GM12878 (cell line): ENCODE measurements at regions not wholly inside any gene's neighbourhood (a gene's known extent, or its start where the extent isn't known, plus 50 kb on each side); places are given as distances from the start of the nearest gene placed in this dataset.

Experiments
- ATAC-seq: fragments of 200-7000 bp; cut with Tn5 transposase; 3 replicates; pipeline ENCODE4 v1.9.1; 2020; ENCODE audit warnings: mild to moderate bottlenecking, moderate library complexity
- BruUV-seq: library from RNA; stranded (reverse); fragments of 400-500 nt; replicated peaks from 2 replicates; lab custom pipeline; 2021; lab: Mats Ljungman, UMichigan
- CTCF ChIA-PET: fragments of 300-600 bp; sonication (Branson Sonifier 250); formaldehyde crosslinking; extraction: SDS; loops from one replicate; lab custom pipeline; 2021; ENCODE audit warnings: inconsistent platforms; lab: Yijun Ruan, JAX
- POLR2A ChIA-PET: fragments of 350-600 bp; formaldehyde crosslinking; extraction: SDS; loops from one replicate; lab custom pipeline; 2021; ENCODE audit warnings: inconsistent platforms; lab: Charles Lee
- RAD21 ChIA-PET: fragments of 300-600 bp; sonication (Branson Sonifier 250); formaldehyde crosslinking; loops from one replicate; lab custom pipeline; 2023; ENCODE audit warnings: antibody characterized with exemption; ENCODE audit not compliant: unreplicated experiment; lab: Charles Lee
- SMC1A ChIA-PET: fragments of 300-600 bp; sonication (Branson Sonifier 250); formaldehyde crosslinking; loops from one replicate; lab custom pipeline; 2023; ENCODE audit not compliant: unreplicated experiment, uncharacterized antibody; lab: Charles Lee
- DNase-seq: peaks from one replicate; pipeline ENCODE4 v3.0.0-alpha.2; 2011; ENCODE audit warnings: low read depth, low spot score
- FAIRE-seq: peaks from 3 replicates; lab custom pipeline; 2011; peaks lifted over from hg19 to GRCh38; lab: Jason Lieb, UNC
- H2AFZ ChIP-seq: 2 replicates; pipeline ENCODE4 v1.6.0; 2011; ENCODE audit warnings: low read depth, low read length, control low read depth; ENCODE audit not compliant: control insufficient read depth
- H3K27ac ChIP-seq: 2 replicates; pipeline ENCODE4 v1.5.1; 2011; ENCODE audit warnings: control low read depth; ENCODE audit not compliant: control insufficient read depth, insufficient read depth
- H3K27me3 ChIP-seq, 2 experiments: replicated peaks in 1 of 2; 2 replicates each; pipeline versions ENCODE4 v1.6.0 to v1.6.1; 2011; ENCODE audit warnings: low read length in 1 of 2; ENCODE audit not compliant: control insufficient read depth in 2 of 2, insufficient read depth in 2 of 2
- H3K36me3 ChIP-seq, 2 experiments: 2 replicates each; pipeline ENCODE4 v1.5.1; 2011; ENCODE audit warnings: low read length in 1 of 2; ENCODE audit not compliant: control insufficient read depth in 2 of 2, insufficient read depth in 2 of 2
- H3K4me1 ChIP-seq: 2 replicates; pipeline ENCODE4 v1.6.1; 2011; ENCODE audit warnings: mild to moderate bottlenecking, low read length, moderate library complexity, mixed read lengths; ENCODE audit not compliant: control insufficient read depth, insufficient read depth
- H3K4me2 ChIP-seq: 2 replicates; pipeline ENCODE4 v1.6.0; 2011; ENCODE audit warnings: control low read depth; ENCODE audit not compliant: control insufficient read depth, insufficient read depth
- H3K4me3 ChIP-seq: fragments of 200-600 bp; sonication (generic); 2 replicates; pipeline ENCODE4 v1.5.1; 2016
- H3K79me2 ChIP-seq: 2 replicates; pipeline ENCODE4 v1.6.0; 2011; ENCODE audit warnings: low read length; ENCODE audit not compliant: control insufficient read depth, insufficient read depth
- H3K9ac ChIP-seq: 2 replicates; pipeline ENCODE4 v1.8.0; 2011; ENCODE audit warnings: low read length, control low read depth, mixed read lengths; ENCODE audit not compliant: control insufficient read depth, insufficient read depth
- H3K9me3 ChIP-seq: replicated peaks from 3 replicates; pipeline ENCODE4 v1.5.1; 2011; ENCODE audit warnings: mild to moderate bottlenecking, low read length; ENCODE audit not compliant: control insufficient read depth, insufficient read depth
- H4K20me1 ChIP-seq: 2 replicates; pipeline ENCODE4 v1.6.0; 2011; ENCODE audit not compliant: control insufficient read depth, insufficient read depth
- CBX5 ChIP-seq: sonication (generic); IDR thresholded peaks from 2 replicates; pipeline ENCODE4 v1.6.1; 2016; ENCODE audit warnings: low read depth, moderate library complexity, mild to moderate bottlenecking, inconsistent platforms
- CHD4 ChIP-seq: fragments of 200-600 bp; sonication (generic); IDR thresholded peaks from 2 replicates; pipeline ENCODE4 v1.6.1; 2016; ENCODE audit warnings: mild to moderate bottlenecking
- SIN3A ChIP-seq: IDR thresholded peaks from 2 replicates; pipeline ENCODE4 v1.6.1; 2012; ENCODE audit warnings: low read depth, low read length, improper control_type of control experiment
- SPI1 ChIP-seq: IDR thresholded peaks from 2 replicates; pipeline ENCODE4 v1.6.1; 2011; ENCODE audit warnings: low read depth, mild to moderate bottlenecking, low read length, moderate library complexity, borderline replicate concordance; ENCODE audit not compliant: insufficient read depth
- TCF7 ChIP-seq: IDR thresholded peaks from 2 replicates; pipeline ENCODE4 v1.6.1; 2014; ENCODE audit warnings: antibody characterized with exemption, borderline replicate concordance
- ZBTB33 ChIP-seq: fragments of 450-650 bp; IDR thresholded peaks from 2 replicates; pipeline ENCODE4 v1.6.1; 2017; ENCODE audit warnings: mild to moderate bottlenecking
- ZNF687 ChIP-seq: fragments of 450-650 bp; IDR thresholded peaks from 2 replicates; pipeline ENCODE4 v1.6.1; 2017; ENCODE audit warnings: mild to moderate bottlenecking, moderate library complexity
- WGBS: methylation state at CpG from one replicate; pipeline ENCODE4 v1.1.6; 2016; ENCODE audit warnings: low lambda C conversion rate; ENCODE audit not compliant: insufficient replicate concordance, insufficient coverage; ENCODE audit errors: missing lambda C conversion rate; 5-methylcytosine and 5-hydroxymethylcytosine counted together
- in situ Hi-C: fragments of 300-500 bp; cut with MboI; formaldehyde crosslinking; loops from 9 replicates; pipeline ENCODE4 v1.14.3; 2018; ENCODE audit warnings: mixed read lengths
- intact Hi-C: fragments of 100-400 bp; cut with micrococcal nuclease; formaldehyde crosslinking; loops from one replicate; pipeline ENCODE4 v1.14.2; 2022; ENCODE audit not compliant: unreplicated experiment
- TF ChIP-seq, protein P1 (sequence below): fragments of 450-650 bp; IDR thresholded peaks from 2 replicates; pipeline ENCODE4 v1.6.1; 2018; ENCODE audit warnings: borderline replicate concordance, mild to moderate bottlenecking; ENCODE audit not compliant: partially characterized antibody

DNA sequence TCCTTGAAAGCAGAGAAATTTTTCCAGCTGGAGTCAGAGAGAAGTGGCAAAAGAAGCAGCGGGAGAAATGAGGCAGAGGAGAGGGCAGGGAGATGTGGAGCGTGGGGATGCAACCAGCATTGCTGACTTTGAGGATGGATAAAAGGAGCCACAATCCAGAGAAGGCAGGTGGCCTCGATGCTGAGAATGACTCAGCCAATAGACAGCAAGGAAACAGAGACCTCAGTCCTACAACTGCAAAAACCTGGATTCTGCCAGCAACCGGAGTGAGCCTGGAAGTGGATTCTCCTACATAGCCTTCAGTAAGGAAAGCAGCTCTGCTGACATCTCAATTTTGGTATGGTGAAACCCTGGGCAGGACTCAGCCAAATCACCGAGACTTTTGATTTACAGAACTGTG is 128.9 kb upstream of the ATP1B1 start (continued):
- no peak for TF ChIP-seq CBX5
- TF ChIP-seq SIN3A: no peak

DNA sequence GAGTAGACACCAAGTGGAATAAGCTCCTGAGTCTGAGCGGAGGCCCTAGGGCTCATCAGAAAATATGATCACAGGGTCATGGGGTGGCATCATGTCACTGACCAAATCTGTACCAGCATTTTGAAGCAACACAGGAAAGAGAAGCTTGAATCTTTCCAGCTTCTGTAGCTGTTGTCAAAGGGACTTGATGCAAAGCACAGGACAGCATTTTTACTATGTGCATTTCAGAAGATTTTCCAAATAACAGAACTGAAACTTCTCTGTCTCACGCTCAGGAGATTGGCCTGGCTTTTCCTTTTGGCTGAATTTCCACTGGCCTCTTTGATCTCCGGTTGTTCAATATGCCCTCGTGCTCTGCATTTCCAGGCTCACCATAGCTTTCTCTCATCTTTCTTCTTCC is 127.2 kb upstream of the ATP1B1 start:
- no peak for TF ChIP-seq CHD4
- TF ChIP-seq, protein P1, sequence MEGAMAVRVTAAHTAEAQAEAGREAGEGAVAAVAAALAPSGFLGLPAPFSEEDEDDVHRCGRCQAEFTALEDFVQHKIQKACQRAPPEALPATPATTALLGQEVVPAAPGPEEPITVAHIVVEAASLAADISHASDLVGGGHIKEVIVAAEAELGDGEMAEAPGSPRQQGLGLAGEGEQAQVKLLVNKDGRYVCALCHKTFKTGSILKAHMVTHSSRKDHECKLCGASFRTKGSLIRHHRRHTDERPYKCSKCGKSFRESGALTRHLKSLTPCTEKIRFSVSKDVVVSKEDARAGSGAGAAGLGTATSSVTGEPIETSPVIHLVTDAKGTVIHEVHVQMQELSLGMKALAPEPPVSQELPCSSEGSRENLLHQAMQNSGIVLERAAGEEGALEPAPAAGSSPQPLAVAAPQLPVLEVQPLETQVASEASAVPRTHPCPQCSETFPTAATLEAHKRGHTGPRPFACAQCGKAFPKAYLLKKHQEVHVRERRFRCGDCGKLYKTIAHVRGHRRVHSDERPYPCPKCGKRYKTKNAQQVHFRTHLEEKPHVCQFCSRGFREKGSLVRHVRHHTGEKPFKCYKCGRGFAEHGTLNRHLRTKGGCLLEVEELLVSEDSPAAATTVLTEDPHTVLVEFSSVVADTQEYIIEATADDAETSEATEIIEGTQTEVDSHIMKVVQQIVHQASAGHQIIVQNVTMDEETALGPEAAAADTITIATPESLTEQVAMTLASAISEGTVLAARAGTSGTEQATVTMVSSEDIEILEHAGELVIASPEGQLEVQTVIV: no peak
- TF ChIP-seq SIN3A: no peak
- TF ChIP-seq ZBTB33: no peak
- no peak for TF ChIP-seq ZNF687
- TF ChIP-seq TCF7: no peak
- peak; percentile 74 for TF ChIP-seq SPI1
- ChIA-PET POLR2A (no interaction called here), RAD21 (no interaction called here), CTCF (interaction anchor here (1.8 to 1.9 kb wide), 2 partner anchors 11 to 14 kb away, joined by 3 to 5 read pairs; no protein-coding TSS in a partner anchor), SMC1A (interaction anchor here (0.8 to 1.5 kb wide), 3 partner anchors 12 to 98 kb away, joined by 3 to 4 read pairs (median 3); no protein-coding TSS in a partner anchor)
- Histone ChIP-seq H3K4me1 (no peaks in the 10 kb centered on the region), H3K9ac (no peak overlapping the region), H3K9me3 (no peaks in the 10 kb centered on the region; the same call in 2 of the 3 replicates), H3K27me3 (no peaks in the 10 kb centered on the region; a peak in 1 of 4 replicates), H3K4me2 (no peak overlapping the region), H3K36me3 (no peaks in the 10 kb centered on the region), H3K79me2 (no peaks in the 10 kb centered on the region), H4K20me1 (no peaks in the 10 kb centered on the region), H3K27ac (no peak overlapping the region), H3K4me3 (no peak overlapping the region), H2AFZ (no peak overlapping the region)
- no TSS peak for BruUV-seq
- no peak for ATAC-seq
- FAIRE-seq: no peak
- WGBS: 77% methylated on average over 4 of the region's 4 CpGs
- DNase-seq: no peak
- intact Hi-C loops: no loop called here
- in situ Hi-C loops: no loop called here
